ENCODE measurements at regions not wholly inside any gene's neighbourhood (a gene's known extent, or its start where the extent isn't known, plus 50 kb on each side); places are given as distances from the start of the nearest gene placed in this dataset.

GRCh38 chr1:148385371-148386030 is 97.6 kb downstream of the PPIAL4G start:
- TF ChIP-seq CTCF (conservative IDR thresholded peaks at IDR 0.05; ENCODE audit: low read depth, low read length) (no peak), POLR2A (IDR thresholded peaks at IDR 0.05; ENCODE audit: low read depth, low read length) (no peak)

Data from IMR-90 (cell line).